IMR-90 (cell line): ENCODE measurements at regions not wholly inside any gene's neighbourhood (a gene's known extent, or its start where the extent isn't known, plus 50 kb on each side); places are given as distances from the start of the nearest gene placed in this dataset.

ENCODE experiments used
- ATAC-seq: fragments of 200-7000 bp; cut with Tn5 transposase; 2 replicates; pipeline ENCODE4 v1.9.1; 2020; ENCODE audit warnings: low read depth, mild to moderate bottlenecking, moderate library complexity
- BruUV-seq: library from RNA; stranded (reverse); fragments of 400-500 nt; replicated peaks from 2 replicates; lab custom pipeline; 2021; lab: Mats Ljungman, UMichigan
- CTCF ChIA-PET: fragments of 300-600 bp; formaldehyde crosslinking; extraction: SDS; loops from one replicate; lab custom pipeline; 2021; ENCODE audit warnings: antibody characterized with exemption; lab: Yijun Ruan, JAX
- POLR2A ChIA-PET: fragments of 300-600 bp; sonication (Branson Sonifier 250); formaldehyde crosslinking; loops from one replicate; lab custom pipeline; 2022; ENCODE audit warnings: antibody characterized with exemption; ENCODE audit not compliant: unreplicated experiment; lab: Charles Lee
- DNase-seq: peaks from one replicate; pipeline ENCODE4 v3.0.0; 2013
- H2AFZ ChIP-seq: replicated peaks from 2 replicates; pipeline ENCODE3; 2013; ENCODE audit warnings: low read length, mild to moderate bottlenecking; ENCODE audit not compliant: poor library complexity
- H2AK5ac ChIP-seq: 2 replicates; pipeline ENCODE4 v1.6.1; 2013; ENCODE audit warnings: low read depth, low read length, inconsistent platforms
- H2AK9ac ChIP-seq: replicated peaks from 2 replicates; pipeline ENCODE3; 2013; ENCODE audit warnings: mild to moderate bottlenecking, low read depth, low read length, moderate library complexity; ENCODE audit not compliant: poor library complexity
- H2BK120ac ChIP-seq: 2 replicates; pipeline ENCODE4 v1.6.1; 2013; ENCODE audit warnings: low read depth, low read length, inconsistent platforms
- H2BK15ac ChIP-seq: 3 replicates; pipeline ENCODE4 v1.6.1; 2013; ENCODE audit warnings: low read depth, low read length, inconsistent platforms
- H2BK20ac ChIP-seq: 2 replicates; pipeline ENCODE4 v1.6.1; 2013; ENCODE audit warnings: low read depth, mild to moderate bottlenecking, inconsistent platforms, low read length, moderate library complexity
- H2BK5ac ChIP-seq: 2 replicates; pipeline ENCODE4 v1.6.1; 2013; ENCODE audit warnings: mild to moderate bottlenecking, low read depth, low read length, inconsistent platforms; ENCODE audit not compliant: poor library complexity, severe bottlenecking
- H3K14ac ChIP-seq: replicated peaks from 2 replicates; pipeline ENCODE4 v1.6.1; 2013; ENCODE audit warnings: low read depth, low read length, inconsistent platforms
- H3K18ac ChIP-seq: 2 replicates; pipeline ENCODE4 v1.6.1; 2013; ENCODE audit warnings: low read depth, low read length, control low read depth
- H3K23ac ChIP-seq: 2 replicates; pipeline ENCODE4 v1.6.1; 2013; ENCODE audit warnings: low read depth, low read length, inconsistent platforms
- H3K27ac ChIP-seq: 2 replicates; pipeline ENCODE4 v1.5.1; 2013; ENCODE audit warnings: mild to moderate bottlenecking, control low read depth, low read length; ENCODE audit not compliant: insufficient read depth
- H3K27me3 ChIP-seq: 2 replicates; pipeline ENCODE4 v1.6.1; 2013; ENCODE audit warnings: low read length; ENCODE audit not compliant: control insufficient read depth, insufficient read depth
- H3K36me3 ChIP-seq: 2 replicates; pipeline ENCODE4 v1.6.1; 2013; ENCODE audit warnings: low read length, mixed read lengths; ENCODE audit not compliant: control insufficient read depth, insufficient read depth
- H3K4ac ChIP-seq: 2 replicates; pipeline ENCODE4 v1.6.1; 2013; ENCODE audit warnings: low read depth, low read length, inconsistent platforms
- H3K4me1 ChIP-seq: 2 replicates; pipeline ENCODE4 v1.6.1; 2013; ENCODE audit warnings: low read length, mixed read lengths; ENCODE audit not compliant: control insufficient read depth, insufficient read depth
- H3K4me2 ChIP-seq: 2 replicates; pipeline ENCODE4 v1.6.1; 2013; ENCODE audit warnings: low read depth, mild to moderate bottlenecking, control low read depth, low read length, moderate library complexity
- H3K4me3 ChIP-seq: 2 replicates; pipeline ENCODE4 v1.5.1; 2013; ENCODE audit warnings: low read depth, mild to moderate bottlenecking, control low read depth, low read length, moderate library complexity; ENCODE audit not compliant: insufficient read depth
- H3K56ac ChIP-seq: 2 replicates; pipeline ENCODE4 v1.6.1; 2013; ENCODE audit warnings: low read length, inconsistent platforms; ENCODE audit not compliant: insufficient read depth; ENCODE audit errors: extremely low read depth
- H3K79me1 ChIP-seq, 2 experiments: 2 replicates each; pipeline ENCODE4 v1.6.1; 2013; ENCODE audit warnings: low read length in 2 of 2, inconsistent platforms in 1 of 2, low read depth in 1 of 2
- H3K9ac ChIP-seq: 2 replicates; pipeline ENCODE4 v1.6.1; 2013; ENCODE audit warnings: low read depth, low read length, control low read depth
- H3K9me1 ChIP-seq: 2 replicates; pipeline ENCODE4 v1.6.1; 2013; ENCODE audit warnings: low read length, inconsistent platforms; ENCODE audit not compliant: insufficient read depth
- H3K9me3 ChIP-seq: 2 replicates; pipeline ENCODE4 v1.6.1; 2013; ENCODE audit warnings: low read length; ENCODE audit not compliant: control insufficient read depth, insufficient read depth
- H4K20me1 ChIP-seq: 2 replicates; pipeline ENCODE4 v1.6.1; 2013; ENCODE audit warnings: low read length, inconsistent platforms; ENCODE audit not compliant: insufficient read depth
- H4K5ac ChIP-seq: 2 replicates; pipeline ENCODE4 v1.6.1; 2013; ENCODE audit warnings: mild to moderate bottlenecking, low read depth, low read length, control low read depth
- H4K8ac ChIP-seq, 2 experiments: 2 replicates each; pipeline ENCODE4 v1.6.1; 2013; ENCODE audit warnings: low read depth in 2 of 2, low read length in 2 of 2, control low read depth in 1 of 2, inconsistent platforms in 1 of 2
- H4K91ac ChIP-seq: 2 replicates; pipeline ENCODE4 v1.6.1; 2013; ENCODE audit warnings: low read depth, low read length, inconsistent platforms; ENCODE audit not compliant: insufficient read depth
- BHLHE40 ChIP-seq: fragments of 150-350 bp; IDR thresholded peaks from 2 replicates; pipeline ENCODE4 v1.6.1; 2016; ENCODE audit warnings: mild to moderate bottlenecking, low read depth, low read length
- CEBPB ChIP-seq: IDR thresholded peaks from 2 replicates; pipeline ENCODE4 v1.6.1; 2012; ENCODE audit warnings: low read depth, low read length, improper control_type of control experiment
- CHD1 ChIP-seq: IDR thresholded peaks from 2 replicates; pipeline ENCODE4 v1.6.1; 2012; ENCODE audit warnings: low read depth, low read length, improper control_type of control experiment
- FOS ChIP-seq: fragments of 150-350 bp; IDR thresholded peaks from 2 replicates; pipeline ENCODE4 v1.6.1; 2016; ENCODE audit warnings: low read depth, low read length
- MAZ ChIP-seq: IDR thresholded peaks from 2 replicates; pipeline ENCODE4 v1.6.1; 2012; ENCODE audit warnings: low read depth, mild to moderate bottlenecking, low read length, improper control_type of control experiment, moderate library complexity, borderline replicate concordance
- MXI1 ChIP-seq: IDR thresholded peaks from 2 replicates; pipeline ENCODE4 v1.6.1; 2012; ENCODE audit warnings: low read depth, mild to moderate bottlenecking, low read length, moderate library complexity, borderline replicate concordance
- RCOR1 ChIP-seq: IDR thresholded peaks from 2 replicates; pipeline ENCODE4 v1.6.1; 2012; ENCODE audit warnings: mild to moderate bottlenecking, low read length, improper control_type of control experiment; ENCODE audit not compliant: insufficient replicate concordance
- SMC3 ChIP-seq: fragments of 150-350 bp; IDR thresholded peaks from 2 replicates; pipeline ENCODE4 v1.6.1; 2016; ENCODE audit warnings: low read depth, mild to moderate bottlenecking, antibody characterized with exemption, low read length, moderate library complexity
- WGBS, 2 experiments: methylation state at CpG; one replicate each; pipeline versions ENCODE4 v1.1.5 to v1.1.7; 2013; ENCODE audit warnings: missing lambda C conversion rate in 2 of 2; ENCODE audit not compliant: insufficient read length in 1 of 2; ENCODE audit errors: extremely low coverage in 2 of 2; 5-methylcytosine and 5-hydroxymethylcytosine counted together
- dilution Hi-C: fragments of 300-500 bp; cut with HindIII; formaldehyde crosslinking; loops from one replicate; pipeline ENCODE4 v1.14.3; 2018; ENCODE audit warnings: low sequenced_read_pairs; ENCODE audit not compliant: unreplicated experiment
- in situ Hi-C: fragments of 300-500 bp; cut with MboI; formaldehyde crosslinking; loops from 3 replicates; pipeline ENCODE4 v1.14.3; 2019; ENCODE audit warnings: low sequenced_read_pairs, inconsistent platforms, mixed read lengths
- intact Hi-C: fragments of 100-400 bp; cut with micrococcal nuclease; formaldehyde crosslinking; loops from 2 replicates; pipeline ENCODE4 v1.10.0; 2022
- TF ChIP-seq, protein P1 (sequence below): fragments of 150-350 bp; IDR thresholded peaks from 2 replicates; pipeline ENCODE4 v1.6.1; 2016; ENCODE audit warnings: low read depth, mild to moderate bottlenecking, low read length, moderate library complexity, borderline replicate concordance
- TF ChIP-seq, protein P2 (sequence below): conservative IDR thresholded peaks from 2 replicates; pipeline ENCODE4 v1.5.1; 2012; ENCODE audit warnings: mild to moderate bottlenecking, low read depth, low read length, improper control_type of control experiment

DNA sequence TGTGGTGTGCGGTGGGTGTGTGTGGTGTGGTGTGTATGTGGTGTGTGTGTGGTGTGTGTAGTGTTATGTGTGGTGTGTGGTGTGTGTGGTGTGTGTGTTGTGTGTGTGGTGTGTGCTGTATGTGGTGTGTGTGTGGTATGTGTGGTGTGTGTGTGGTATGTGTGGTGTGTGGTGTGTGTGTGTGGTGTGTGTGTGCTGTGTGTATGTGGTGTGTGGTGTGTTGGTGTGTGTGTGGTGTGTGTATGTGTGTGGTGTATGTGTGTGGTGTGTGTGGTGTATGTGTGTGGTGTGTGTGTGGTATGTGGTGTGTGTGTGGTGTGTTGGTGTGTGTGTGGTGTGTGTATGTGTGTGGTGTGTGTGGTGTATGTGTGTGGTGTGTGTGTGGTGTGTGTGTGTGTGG, 144.3 kb downstream of the HSD17B3 start:
- Histone ChIP-seq H3K18ac (no peak overlapping the region), H3K27ac (no peak overlapping the region), H3K4me2 (no peak overlapping the region), H3K4me1 (no peaks in the 10 kb centered on the region), H3K27me3 (peaks cover 31% of the 10 kb centered on the region), H3K4me3 (no peak overlapping the region), H2AK5ac (no peak overlapping the region), H3K4ac (no peak overlapping the region), H3K79me1 (no peaks in the 10 kb centered on the region), H2BK15ac (no peak overlapping the region), H3K56ac (no peak overlapping the region), H4K8ac (no peak overlapping the region), H4K91ac (no peak overlapping the region), H3K14ac (no peak overlapping the region), H2AK9ac (no peak overlapping the region), H2AFZ (no peak overlapping the region), H2BK5ac (peak overlapping the region; percentile 82), H2BK120ac (no peak overlapping the region), H4K5ac (no peak overlapping the region), H3K9me1 (no peaks in the 10 kb centered on the region), H3K9ac (no peak overlapping the region), H3K36me3 (no peaks in the 10 kb centered on the region), H4K20me1 (no peaks in the 10 kb centered on the region), H3K23ac (no peak overlapping the region), H3K9me3 (no peaks in the 10 kb centered on the region; the same call in 1 of the 2 replicates), H2BK20ac (no peak overlapping the region)
- TF ChIP-seq, protein P1, sequence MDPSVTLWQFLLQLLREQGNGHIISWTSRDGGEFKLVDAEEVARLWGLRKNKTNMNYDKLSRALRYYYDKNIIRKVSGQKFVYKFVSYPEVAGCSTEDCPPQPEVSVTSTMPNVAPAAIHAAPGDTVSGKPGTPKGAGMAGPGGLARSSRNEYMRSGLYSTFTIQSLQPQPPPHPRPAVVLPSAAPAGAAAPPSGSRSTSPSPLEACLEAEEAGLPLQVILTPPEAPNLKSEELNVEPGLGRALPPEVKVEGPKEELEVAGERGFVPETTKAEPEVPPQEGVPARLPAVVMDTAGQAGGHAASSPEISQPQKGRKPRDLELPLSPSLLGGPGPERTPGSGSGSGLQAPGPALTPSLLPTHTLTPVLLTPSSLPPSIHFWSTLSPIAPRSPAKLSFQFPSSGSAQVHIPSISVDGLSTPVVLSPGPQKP = no peak
- TF ChIP-seq CEBPB (no peak), BHLHE40 (no peak), MAZ (no peak), MXI1 (no peak), SMC3 (no peak), RCOR1 (no peak), CHD1 (no peak), FOS (no peak)
- TF ChIP-seq, protein P2, sequence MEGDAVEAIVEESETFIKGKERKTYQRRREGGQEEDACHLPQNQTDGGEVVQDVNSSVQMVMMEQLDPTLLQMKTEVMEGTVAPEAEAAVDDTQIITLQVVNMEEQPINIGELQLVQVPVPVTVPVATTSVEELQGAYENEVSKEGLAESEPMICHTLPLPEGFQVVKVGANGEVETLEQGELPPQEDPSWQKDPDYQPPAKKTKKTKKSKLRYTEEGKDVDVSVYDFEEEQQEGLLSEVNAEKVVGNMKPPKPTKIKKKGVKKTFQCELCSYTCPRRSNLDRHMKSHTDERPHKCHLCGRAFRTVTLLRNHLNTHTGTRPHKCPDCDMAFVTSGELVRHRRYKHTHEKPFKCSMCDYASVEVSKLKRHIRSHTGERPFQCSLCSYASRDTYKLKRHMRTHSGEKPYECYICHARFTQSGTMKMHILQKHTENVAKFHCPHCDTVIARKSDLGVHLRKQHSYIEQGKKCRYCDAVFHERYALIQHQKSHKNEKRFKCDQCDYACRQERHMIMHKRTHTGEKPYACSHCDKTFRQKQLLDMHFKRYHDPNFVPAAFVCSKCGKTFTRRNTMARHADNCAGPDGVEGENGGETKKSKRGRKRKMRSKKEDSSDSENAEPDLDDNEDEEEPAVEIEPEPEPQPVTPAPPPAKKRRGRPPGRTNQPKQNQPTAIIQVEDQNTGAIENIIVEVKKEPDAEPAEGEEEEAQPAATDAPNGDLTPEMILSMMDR = no peak
- no peak for ATAC-seq
- no CpG with 5 or more reads among the region's 1 CpG for WGBS, 2 experiments
- ChIA-PET POLR2A (no interaction called here), CTCF (no interaction called here)
- intact Hi-C loops (no loop called here), dilution Hi-C loops (no loop called here), in situ Hi-C loops (no loop called here)
- no TSS peak for BruUV-seq
- DNase-seq = no peak
